Immature natural killer cell (primary cell): ENCODE measurements at regions not wholly inside any gene's neighbourhood (a gene's known extent, or its start where the extent isn't known, plus 50 kb on each side); places are given as distances from the start of the nearest gene placed in this dataset.

ENCODE experiments used
- DNase-seq, 3 donors: peaks; one replicate each; pipeline ENCODE4 v3.0.0; 2022; ENCODE audit warnings: mixed read lengths in 1 of 3
- H3K27ac Mint-ChIP-seq, 6 donors: one replicate each; pipeline ENCODE4 v1.8.0; 2020; ENCODE audit warnings: mixed read lengths in 6 of 6, mild to moderate bottlenecking in 5 of 6, inconsistent platforms in 4 of 6, moderate library complexity in 3 of 6
- H3K27me3 Mint-ChIP-seq, 3 donors: one replicate each; pipeline ENCODE4 v1.8.0; 2020 to 2021; ENCODE audit warnings: low read depth in 3 of 3, mild to moderate bottlenecking in 3 of 3, mixed read lengths in 3 of 3, moderate library complexity in 3 of 3, inconsistent platforms in 1 of 3
- H3K36me3 Mint-ChIP-seq, 3 donors: one replicate each; pipeline ENCODE4 v1.8.0; 2020; ENCODE audit warnings: mixed read lengths in 3 of 3, inconsistent platforms in 2 of 3, mild to moderate bottlenecking in 2 of 3
- H3K4me1 Mint-ChIP-seq, 2 donors: one replicate each; pipeline ENCODE4 v1.8.0; 2020; ENCODE audit warnings: inconsistent platforms in 2 of 2, mild to moderate bottlenecking in 2 of 2, mixed read lengths in 2 of 2, moderate library complexity in 1 of 2
- H3K4me3 Mint-ChIP-seq, 5 donors: one replicate each; pipeline ENCODE4 v1.8.0; 2020; ENCODE audit warnings: mild to moderate bottlenecking in 5 of 5, mixed read lengths in 5 of 5, inconsistent platforms in 3 of 5, moderate library complexity in 3 of 5
- H3K9me3 Mint-ChIP-seq, 6 donors: one replicate each; pipeline ENCODE4 v1.8.0; 2020; ENCODE audit warnings: mild to moderate bottlenecking in 6 of 6, mixed read lengths in 6 of 6, inconsistent platforms in 4 of 6, moderate library complexity in 3 of 6

DNA sequence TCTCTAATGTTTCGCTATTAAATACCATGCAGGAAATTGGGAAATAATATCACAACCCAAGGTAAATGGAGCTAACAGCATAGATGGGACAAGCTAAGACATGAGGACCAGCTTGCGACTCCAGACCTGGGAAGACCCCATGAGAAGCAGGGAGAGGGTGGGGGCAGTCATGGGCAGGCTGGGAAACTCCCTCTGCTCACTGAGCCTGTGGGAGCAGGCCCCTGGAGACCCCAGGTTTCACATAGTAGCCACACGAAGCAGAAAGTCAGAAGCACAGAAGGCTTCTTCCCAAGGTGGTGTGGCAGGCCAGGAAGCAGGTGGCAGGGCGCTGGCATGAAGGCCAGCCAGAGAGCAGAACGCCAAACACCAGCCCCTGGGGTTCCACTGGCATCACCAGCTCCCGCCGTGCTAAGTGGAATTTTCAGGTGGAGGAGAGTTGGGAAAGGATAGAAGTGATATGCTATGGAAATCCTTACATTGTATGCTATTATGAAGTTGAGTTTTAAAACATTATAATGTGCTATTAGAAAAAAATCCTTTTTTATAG is 99.9 kb upstream of the RNF32 start:
- no peak overlapping the region for H3K4me3 Mint-ChIP-seq
- H3K9me3 Mint-ChIP-seq = no peaks in the 10 kb centered on the region
- no peaks in the 10 kb centered on the region for H3K4me1 Mint-ChIP-seq
- H3K27me3 Mint-ChIP-seq = peaks cover 1 to 5% (median 2%) of the 10 kb centered on the region in 3 donors
- DNase-seq = no peak
- H3K27ac Mint-ChIP-seq = no peak overlapping the region
- no peaks in the 10 kb centered on the region for H3K36me3 Mint-ChIP-seq

GRCh38 chr7:156539999-156540398 is 100.6 kb upstream of the RNF32 start:
- no peak overlapping the region for H3K4me3 Mint-ChIP-seq
- DNase-seq = no peak
- no peaks in the 10 kb centered on the region for H3K9me3 Mint-ChIP-seq
- H3K36me3 Mint-ChIP-seq = no peaks in the 10 kb centered on the region
- H3K27ac Mint-ChIP-seq = no peak overlapping the region
- H3K27me3 Mint-ChIP-seq = peaks cover 1 to 5% (median 2%) of the 10 kb centered on the region in 3 donors
- no peaks in the 10 kb centered on the region for H3K4me1 Mint-ChIP-seq

- Mint-ChIP-seq H3K4me1 (no peaks in the 10 kb centered on the region), H3K27me3 (peaks cover 2 to 7% (median 5%) of the 10 kb centered on the region in 3 donors), H3K27ac (no peak overlapping the region), H3K36me3 (no peaks in the 10 kb centered on the region), H3K4me3 (no peak overlapping the region), H3K9me3 (no peaks in the 10 kb centered on the region)
- DNase-seq = no peak
Observed at GRCh38 chr7:156537006-156537405, 103.6 kb upstream of the RNF32 start.

- no peak overlapping the region for H3K27ac Mint-ChIP-seq
- no peaks in the 10 kb centered on the region for H3K4me1 Mint-ChIP-seq
- H3K4me3 Mint-ChIP-seq = no peak overlapping the region
- H3K9me3 Mint-ChIP-seq = no peaks in the 10 kb centered on the region
- no peak for DNase-seq
- H3K36me3 Mint-ChIP-seq = no peaks in the 10 kb centered on the region
- H3K27me3 Mint-ChIP-seq = peaks cover 0 to 7% (median 3%) of the 10 kb centered on the region in 3 donors
Observed at GRCh38 chr7:156534925-156535324, 105.6 kb upstream of the RNF32 start.

GRCh38 chr7:156533964-156534363 is 106.6 kb upstream of the RNF32 start:
- DNase-seq = no peak
- no peaks in the 10 kb centered on the region for H3K36me3 Mint-ChIP-seq
- H3K4me3 Mint-ChIP-seq = no peak overlapping the region
- H3K9me3 Mint-ChIP-seq = no peaks in the 10 kb centered on the region
- peaks cover 0 to 7% (median 3%) of the 10 kb centered on the region in 3 donors for H3K27me3 Mint-ChIP-seq
- no peaks in the 10 kb centered on the region for H3K4me1 Mint-ChIP-seq
- no peak overlapping the region for H3K27ac Mint-ChIP-seq

GRCh38 chr7:156533420-156533819 is 107.2 kb upstream of the RNF32 start:
- DNase-seq = no peak
- H3K36me3 Mint-ChIP-seq = no peaks in the 10 kb centered on the region
- no peaks in the 10 kb centered on the region for H3K4me1 Mint-ChIP-seq
- no peaks in the 10 kb centered on the region for H3K9me3 Mint-ChIP-seq
- H3K4me3 Mint-ChIP-seq = no peak overlapping the region
- H3K27ac Mint-ChIP-seq = no peak overlapping the region
- peaks cover 0 to 5% (median 3%) of the 10 kb centered on the region in 3 donors for H3K27me3 Mint-ChIP-seq

GRCh38 chr7:156532016-156532602 is 108.5 kb upstream of the RNF32 start:
- Mint-ChIP-seq H3K27me3 (peaks cover 0 to 5% (median 2%) of the 10 kb centered on the region in 3 donors), H3K4me1 (no peaks in the 10 kb centered on the region), H3K9me3 (no peaks in the 10 kb centered on the region), H3K36me3 (no peaks in the 10 kb centered on the region), H3K4me3 (no peak overlapping the region), H3K27ac (no peak overlapping the region)
- no peak for DNase-seq

GRCh38 chr7:156529956-156530355 is 110.6 kb upstream of the RNF32 start:
- DNase-seq = no peak
- Mint-ChIP-seq H3K36me3 (no peaks in the 10 kb centered on the region), H3K9me3 (no peaks in the 10 kb centered on the region), H3K27ac (no peak overlapping the region), H3K27me3 (peaks cover 0 to 10% (median 5%) of the 10 kb centered on the region in 3 donors), H3K4me1 (no peaks in the 10 kb centered on the region), H3K4me3 (no peak overlapping the region)

DNA sequence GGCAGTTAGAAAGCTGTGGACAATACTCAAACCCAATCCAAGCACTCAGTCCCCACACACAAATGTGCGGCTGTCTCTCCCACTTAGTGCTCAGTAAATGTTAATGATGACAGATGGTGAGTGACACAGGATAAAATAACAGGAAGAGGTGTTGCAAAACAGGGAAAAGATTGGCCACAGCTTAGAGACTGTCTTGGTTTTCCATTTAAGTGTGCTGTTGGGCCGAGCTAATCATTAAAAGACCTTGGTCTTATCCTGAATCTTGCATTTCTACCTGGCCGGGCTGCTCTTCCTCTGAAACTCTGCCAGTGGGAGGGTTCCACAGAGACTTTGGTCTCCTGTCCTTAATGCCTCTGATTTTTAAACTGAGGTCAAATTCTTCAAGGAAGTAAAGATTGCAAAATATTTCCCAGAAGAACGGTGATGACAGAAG is 113.1 kb upstream of the RNF32 start:
- H3K27ac Mint-ChIP-seq = no peak overlapping the region
- no peak for DNase-seq
- no peaks in the 10 kb centered on the region for H3K36me3 Mint-ChIP-seq
- H3K9me3 Mint-ChIP-seq = no peaks in the 10 kb centered on the region
- no peak overlapping the region for H3K4me3 Mint-ChIP-seq
- peaks cover 0 to 8% (median 2%) of the 10 kb centered on the region in 3 donors for H3K27me3 Mint-ChIP-seq
- no peaks in the 10 kb centered on the region for H3K4me1 Mint-ChIP-seq

GRCh38 chr7:156524818-156525597 is 115.6 kb upstream of the RNF32 start:
- Mint-ChIP-seq H3K9me3 (no peaks in the 10 kb centered on the region), H3K27me3 (peaks cover 1 to 10% (median 2%) of the 10 kb centered on the region in 3 donors)

GRCh38 chr7:156523447-156524048 is 117.0 kb upstream of the RNF32 start:
- H3K4me1 Mint-ChIP-seq = no peaks in the 10 kb centered on the region
- DNase-seq = no peak
- H3K4me3 Mint-ChIP-seq = no peak overlapping the region
- H3K27me3 Mint-ChIP-seq = peaks cover 2 to 10% (median 3%) of the 10 kb centered on the region in 3 donors
- no peak overlapping the region for H3K27ac Mint-ChIP-seq
- no peaks in the 10 kb centered on the region for H3K36me3 Mint-ChIP-seq
- no peaks in the 10 kb centered on the region for H3K9me3 Mint-ChIP-seq

More at GRCh38 chr7:156524818-156525597, 115.6 kb upstream of the RNF32 start:
- Mint-ChIP-seq H3K36me3 (no peaks in the 10 kb centered on the region), H3K27ac (no peak overlapping the region), H3K4me1 (no peaks in the 10 kb centered on the region), H3K4me3 (no peak overlapping the region)
- no peak for DNase-seq

GRCh38 chr7:156522801-156523200 is 117.8 kb upstream of the RNF32 start:
- Mint-ChIP-seq H3K27ac (no peak overlapping the region), H3K4me1 (no peaks in the 10 kb centered on the region), H3K27me3 (peaks cover 2 to 10% (median 3%) of the 10 kb centered on the region in 3 donors), H3K36me3 (no peaks in the 10 kb centered on the region), H3K9me3 (no peaks in the 10 kb centered on the region), H3K4me3 (no peak overlapping the region)
- no peak for DNase-seq

GRCh38 chr7:156519070-156519469 is 121.5 kb upstream of the RNF32 start:
- H3K27me3 Mint-ChIP-seq = peaks cover 2 to 4% (median 3%) of the 10 kb centered on the region in 3 donors
- H3K4me1 Mint-ChIP-seq = no peaks in the 10 kb centered on the region
- no peak overlapping the region for H3K27ac Mint-ChIP-seq
- H3K9me3 Mint-ChIP-seq = no peaks in the 10 kb centered on the region
- H3K4me3 Mint-ChIP-seq = no peak overlapping the region
- DNase-seq = no peak
- no peaks in the 10 kb centered on the region for H3K36me3 Mint-ChIP-seq

GRCh38 chr7:156518466-156518865 is 122.1 kb upstream of the RNF32 start:
- DNase-seq = no peak
- no peaks in the 10 kb centered on the region for H3K9me3 Mint-ChIP-seq
- no peak overlapping the region for H3K4me3 Mint-ChIP-seq
- no peak overlapping the region for H3K27ac Mint-ChIP-seq
- H3K36me3 Mint-ChIP-seq = no peaks in the 10 kb centered on the region
- H3K4me1 Mint-ChIP-seq = no peaks in the 10 kb centered on the region
- H3K27me3 Mint-ChIP-seq = peaks cover 2 to 4% (median 3%) of the 10 kb centered on the region in 3 donors
